ENCODE measurements at regions not wholly inside any gene's neighbourhood (a gene's known extent, or its start where the extent isn't known, plus 50 kb on each side); places are given as distances from the start of the nearest gene placed in this dataset.
"Not testable (repeated sequence)": the region's sequence is repeated elsewhere in the genome, so short reads cannot be mapped to it uniquely, and the experiment has no call there.

DNA sequence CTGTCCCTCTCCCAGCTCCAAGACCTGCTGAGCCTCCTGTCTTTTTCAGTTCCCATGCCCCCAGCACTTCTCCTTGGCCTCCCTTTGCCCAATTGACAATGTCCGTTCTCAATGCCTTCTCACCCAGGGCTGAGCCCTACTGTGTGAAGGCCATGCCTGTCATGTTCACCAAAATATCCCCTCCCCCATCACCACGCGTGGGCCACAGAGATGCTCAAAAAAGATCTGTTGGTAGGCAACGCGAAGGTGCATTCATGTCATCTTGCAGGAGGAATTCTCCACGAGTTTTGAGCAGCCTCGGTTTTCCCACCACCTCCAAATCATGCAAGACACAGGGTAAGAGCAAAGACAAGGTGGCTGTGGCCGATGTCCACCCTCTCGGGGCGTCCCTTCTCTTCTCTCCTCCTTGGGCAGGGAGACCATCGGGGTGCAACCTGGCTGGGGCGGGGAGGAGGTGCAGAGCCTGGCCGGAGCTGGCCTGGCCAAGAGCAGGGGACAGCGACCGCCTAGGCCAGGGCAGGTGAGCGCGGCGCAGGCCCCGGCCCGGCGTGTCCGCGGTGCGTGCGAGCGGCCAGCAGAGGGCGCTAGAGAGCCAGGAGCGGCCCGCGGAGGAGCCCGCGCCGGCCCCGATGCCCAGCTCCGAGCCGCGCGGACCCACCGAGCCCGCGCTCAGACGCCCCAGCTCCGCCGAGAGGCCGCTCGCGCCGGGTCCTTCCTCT, 56.3 kb upstream of the KRTAP5-11 start:
- not testable (repeated sequence) for H3K36me3 ChIP-seq; H3K4me1 ChIP-seq; H3K27me3 ChIP-seq; H3K4me3 ChIP-seq (ENCODE audit: low read depth, low read length); H3K9me3 ChIP-seq
- DNase-seq = peak; percentile 70
- TF ChIP-seq, protein P1, sequence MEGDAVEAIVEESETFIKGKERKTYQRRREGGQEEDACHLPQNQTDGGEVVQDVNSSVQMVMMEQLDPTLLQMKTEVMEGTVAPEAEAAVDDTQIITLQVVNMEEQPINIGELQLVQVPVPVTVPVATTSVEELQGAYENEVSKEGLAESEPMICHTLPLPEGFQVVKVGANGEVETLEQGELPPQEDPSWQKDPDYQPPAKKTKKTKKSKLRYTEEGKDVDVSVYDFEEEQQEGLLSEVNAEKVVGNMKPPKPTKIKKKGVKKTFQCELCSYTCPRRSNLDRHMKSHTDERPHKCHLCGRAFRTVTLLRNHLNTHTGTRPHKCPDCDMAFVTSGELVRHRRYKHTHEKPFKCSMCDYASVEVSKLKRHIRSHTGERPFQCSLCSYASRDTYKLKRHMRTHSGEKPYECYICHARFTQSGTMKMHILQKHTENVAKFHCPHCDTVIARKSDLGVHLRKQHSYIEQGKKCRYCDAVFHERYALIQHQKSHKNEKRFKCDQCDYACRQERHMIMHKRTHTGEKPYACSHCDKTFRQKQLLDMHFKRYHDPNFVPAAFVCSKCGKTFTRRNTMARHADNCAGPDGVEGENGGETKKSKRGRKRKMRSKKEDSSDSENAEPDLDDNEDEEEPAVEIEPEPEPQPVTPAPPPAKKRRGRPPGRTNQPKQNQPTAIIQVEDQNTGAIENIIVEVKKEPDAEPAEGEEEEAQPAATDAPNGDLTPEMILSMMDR (IDR thresholded peaks at IDR 0.05; ENCODE audit: low read depth, low read length) = peak; percentile 44

DNA sequence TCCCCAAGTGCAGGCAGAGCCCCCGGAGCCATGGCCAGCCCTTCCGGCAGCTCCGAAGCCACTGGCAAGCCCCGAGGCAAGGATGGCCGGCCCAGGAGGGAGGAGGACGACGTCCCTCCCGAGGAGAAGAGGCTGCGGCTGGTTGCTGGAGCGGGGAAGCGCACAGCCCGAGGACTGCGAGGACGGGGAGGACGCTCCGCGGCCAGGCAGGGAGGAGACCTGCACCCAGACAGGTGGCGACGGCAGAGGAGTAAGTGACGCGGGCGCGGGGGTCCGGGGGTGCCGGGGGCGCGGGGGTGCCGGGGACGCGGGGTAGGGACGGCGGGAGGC, 56.8 kb upstream of the KRTAP5-11 start:
- H3K4me1 ChIP-seq; DNase-seq; H3K4me3 ChIP-seq (ENCODE audit: low read depth, low read length); H3K9me3 ChIP-seq; H3K36me3 ChIP-seq; H3K27me3 ChIP-seq: not testable (repeated sequence)

DNA sequence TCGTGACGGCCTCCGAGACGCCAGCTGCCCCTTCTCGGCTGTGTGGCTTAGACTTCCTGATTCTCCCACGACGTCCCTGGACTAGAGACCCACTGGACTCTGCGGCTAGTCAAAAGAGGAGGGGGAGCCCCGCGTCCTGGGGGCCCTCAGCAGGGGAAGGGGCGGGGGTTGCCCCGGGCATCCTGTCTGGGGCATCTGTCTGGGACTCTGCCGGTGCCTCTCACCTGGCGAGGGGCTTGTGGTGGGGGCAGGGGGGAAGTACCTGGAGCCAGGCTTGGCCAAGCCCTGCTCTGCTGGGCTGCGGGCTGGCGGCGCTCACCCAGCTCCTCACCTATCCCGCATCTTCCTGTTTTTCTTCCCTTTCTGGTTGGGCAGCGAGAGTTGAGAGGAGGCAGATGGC, 57.2 kb upstream of the KRTAP5-11 start:
- H3K9me3 ChIP-seq; H3K4me3 ChIP-seq (ENCODE audit: low read depth, low read length): not testable (repeated sequence)

DNA sequence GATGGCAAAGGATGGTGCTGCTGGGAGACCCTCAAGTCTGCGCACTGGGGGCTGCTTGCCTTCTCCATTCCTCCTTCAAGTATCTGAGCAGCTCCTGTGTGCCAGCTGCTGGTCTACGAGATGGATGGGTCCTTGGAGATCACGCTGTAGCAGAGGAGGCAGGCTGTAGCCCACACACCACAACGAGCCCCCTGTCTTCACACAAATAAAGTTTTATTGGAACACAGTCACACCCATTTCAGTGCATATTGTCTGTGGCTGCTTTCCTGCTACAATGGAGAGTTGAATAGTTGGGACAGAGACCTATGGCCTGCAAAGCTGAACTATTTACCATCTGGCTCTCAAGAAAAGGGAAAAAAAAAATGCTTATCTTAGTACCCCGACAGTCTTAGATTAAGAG, 64.4 kb upstream of the KRTAP5-11 start:
- not testable (repeated sequence) for H3K36me3 ChIP-seq; H3K4me1 ChIP-seq; H3K4me3 ChIP-seq (ENCODE audit: low read depth, low read length); DNase-seq; H3K9me3 ChIP-seq; H3K27me3 ChIP-seq

More for the DNA sequence above, 57.2 kb upstream of the KRTAP5-11 start:
- not testable (repeated sequence) for H3K27me3 ChIP-seq, H3K36me3 ChIP-seq, H3K4me1 ChIP-seq, DNase-seq

DNA sequence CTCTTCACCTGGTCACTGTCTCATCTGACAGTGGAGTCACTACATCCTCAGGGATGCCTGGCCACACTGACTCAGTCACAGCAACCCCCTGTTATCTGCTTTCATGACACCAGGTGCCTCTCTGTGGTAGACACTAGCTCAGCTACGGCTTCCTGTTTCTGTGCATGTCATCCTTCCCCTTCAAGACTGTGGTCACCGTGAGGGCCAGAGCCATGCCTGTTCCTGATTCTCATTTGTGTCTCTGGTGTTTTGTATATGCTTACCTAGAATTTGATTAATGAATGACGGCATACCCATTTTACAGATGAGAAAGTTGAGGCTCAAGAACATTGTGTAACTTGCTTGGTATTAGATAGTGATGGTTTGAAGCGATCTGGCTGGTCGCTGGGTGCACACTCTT, 70.3 kb upstream of the KRTAP5-11 start:
- H3K36me3 ChIP-seq; H3K9me3 ChIP-seq; H3K27me3 ChIP-seq; H3K4me3 ChIP-seq (ENCODE audit: low read depth, low read length); DNase-seq; H3K4me1 ChIP-seq: not testable (repeated sequence)

DNA sequence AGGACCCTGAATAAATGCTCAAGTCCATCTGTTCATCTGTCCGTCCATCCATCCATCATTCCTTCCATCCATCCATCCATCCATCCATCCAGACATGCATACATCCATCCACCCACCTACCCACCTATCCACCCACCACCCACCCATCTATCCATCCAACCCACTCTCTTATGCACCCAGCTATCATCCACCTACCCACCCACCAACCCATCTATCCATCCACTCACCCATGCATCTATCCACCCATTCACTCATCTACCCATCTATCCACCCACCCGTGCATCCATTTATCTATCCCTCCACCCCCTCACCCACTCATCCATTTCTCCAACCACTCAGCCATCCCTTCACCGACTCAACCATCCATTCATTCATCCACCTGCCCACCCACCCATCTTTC, 71.7 kb upstream of the KRTAP5-11 start:
- not testable (repeated sequence) for H3K4me1 ChIP-seq; H3K36me3 ChIP-seq; H3K27me3 ChIP-seq; H3K9me3 ChIP-seq; DNase-seq; H3K4me3 ChIP-seq (ENCODE audit: low read depth, low read length)

DNA sequence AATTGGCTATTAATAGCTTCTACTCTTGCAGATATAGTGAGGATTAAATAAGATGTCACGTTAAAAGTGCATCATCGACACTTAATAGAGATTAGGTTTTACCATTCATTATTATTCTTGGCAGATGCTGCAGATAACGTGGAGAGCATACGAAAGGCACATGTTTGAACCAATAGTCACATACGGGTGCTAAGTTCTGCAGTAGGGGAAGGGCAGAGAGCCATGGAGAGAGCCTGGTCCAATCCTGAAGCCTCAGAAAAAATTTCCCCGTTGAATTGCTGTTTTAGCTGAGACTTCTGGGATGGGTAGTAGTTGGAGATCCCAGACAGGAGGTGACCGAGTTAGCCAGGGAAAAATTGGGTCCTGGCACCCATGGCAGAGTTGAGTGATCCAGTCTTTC, 72.4 kb upstream of the KRTAP5-11 start:
- not testable (repeated sequence) for H3K4me1 ChIP-seq; H3K36me3 ChIP-seq; DNase-seq; H3K27me3 ChIP-seq; H3K9me3 ChIP-seq; H3K4me3 ChIP-seq (ENCODE audit: low read depth, low read length)

DNA sequence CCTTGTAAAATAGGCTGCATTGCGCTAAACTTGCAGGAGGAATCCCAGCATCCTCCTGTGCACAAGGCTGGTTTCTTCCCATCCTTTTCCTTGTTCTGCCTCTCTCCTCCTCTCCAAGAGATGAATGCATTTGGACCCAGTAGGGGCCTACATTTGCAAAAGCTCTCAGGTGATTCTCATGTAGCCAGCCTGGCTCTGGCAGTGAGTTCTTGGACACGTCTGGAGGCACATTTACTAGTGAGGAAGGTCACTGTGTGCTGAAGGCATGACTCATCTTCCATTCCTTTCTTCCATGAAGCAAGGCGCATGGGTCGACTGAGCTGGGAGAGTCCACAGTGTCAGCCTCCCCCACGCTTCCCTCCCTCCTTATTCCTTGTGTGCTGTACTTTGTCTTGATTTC, 73.8 kb upstream of the KRTAP5-11 start:
- H3K4me3 ChIP-seq (ENCODE audit: low read depth, low read length); H3K4me1 ChIP-seq; H3K9me3 ChIP-seq; DNase-seq; H3K36me3 ChIP-seq; H3K27me3 ChIP-seq: not testable (repeated sequence)

DNA sequence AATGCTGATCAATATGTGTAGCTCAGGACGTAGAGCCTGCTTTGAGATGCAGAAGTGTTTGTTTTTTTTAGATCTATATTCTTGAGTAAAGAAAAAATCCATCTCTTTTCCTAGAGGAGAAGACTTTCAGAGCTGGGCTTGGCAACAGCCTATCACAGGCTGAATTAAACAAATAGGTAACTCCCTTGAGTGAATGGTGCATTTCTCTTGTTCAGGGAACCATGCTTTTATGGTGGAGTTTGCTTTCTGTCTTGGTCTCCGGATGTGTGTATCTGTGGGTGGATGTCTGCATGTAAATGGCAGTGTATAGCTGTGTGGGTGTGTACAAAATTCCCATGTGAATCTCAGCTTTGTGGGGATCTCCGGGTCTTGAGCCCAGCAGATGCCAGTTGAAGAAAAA, 82.3 kb upstream of the KRTAP5-11 start:
- DNase-seq; H3K4me3 ChIP-seq (ENCODE audit: low read depth, low read length); H3K27me3 ChIP-seq; H3K9me3 ChIP-seq; H3K4me1 ChIP-seq; H3K36me3 ChIP-seq: not testable (repeated sequence)

DNA sequence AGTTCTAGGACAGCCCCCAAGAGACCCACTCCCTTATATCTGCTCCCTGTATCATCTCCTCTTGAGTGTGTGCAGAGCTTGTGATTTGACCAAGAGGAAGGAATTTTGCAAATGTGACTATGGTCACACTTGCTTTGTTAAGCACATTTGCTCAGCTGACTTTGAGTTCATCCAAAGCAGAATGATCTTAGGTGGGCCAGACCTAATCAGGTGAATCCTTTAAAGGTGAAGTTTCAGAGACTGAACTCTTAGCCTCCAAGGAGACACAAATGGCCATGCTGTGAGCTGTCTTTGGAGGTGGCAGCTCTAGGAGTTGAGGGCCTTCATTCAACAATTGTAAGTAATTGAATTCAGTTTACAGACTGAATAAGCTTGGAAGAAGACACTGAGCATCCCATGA, 115.4 kb upstream of the KRTAP5-11 start:
- H3K4me3 ChIP-seq (ENCODE audit: low read depth, low read length) = not testable (repeated sequence)

DNA sequence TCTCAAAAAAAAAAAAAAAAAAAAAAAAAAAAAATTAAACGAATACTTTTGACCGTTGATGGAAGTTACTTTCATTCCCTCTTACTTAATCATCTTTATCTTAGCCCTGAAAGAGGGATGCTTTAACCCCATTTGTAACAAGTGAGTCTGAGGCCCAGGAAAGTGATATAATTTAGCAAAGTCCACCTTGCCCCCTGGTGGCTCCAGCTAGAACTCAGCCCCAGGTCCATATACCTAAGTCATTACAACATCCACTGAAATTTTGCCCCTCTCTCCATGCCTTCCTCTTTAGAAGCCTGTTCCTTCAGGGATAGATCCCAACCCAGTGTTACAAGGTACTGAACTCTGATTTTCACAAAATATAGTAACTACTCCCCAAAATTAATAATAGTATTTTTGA, 116.3 kb upstream of the KRTAP5-11 start:
- H3K9me3 ChIP-seq; H3K36me3 ChIP-seq; DNase-seq; H3K4me1 ChIP-seq; H3K27me3 ChIP-seq; H3K4me3 ChIP-seq (ENCODE audit: low read depth, low read length): not testable (repeated sequence)

More for the DNA sequence above, 115.4 kb upstream of the KRTAP5-11 start:
- not testable (repeated sequence) for H3K27me3 ChIP-seq, H3K36me3 ChIP-seq, DNase-seq, H3K4me1 ChIP-seq, H3K9me3 ChIP-seq

DNA sequence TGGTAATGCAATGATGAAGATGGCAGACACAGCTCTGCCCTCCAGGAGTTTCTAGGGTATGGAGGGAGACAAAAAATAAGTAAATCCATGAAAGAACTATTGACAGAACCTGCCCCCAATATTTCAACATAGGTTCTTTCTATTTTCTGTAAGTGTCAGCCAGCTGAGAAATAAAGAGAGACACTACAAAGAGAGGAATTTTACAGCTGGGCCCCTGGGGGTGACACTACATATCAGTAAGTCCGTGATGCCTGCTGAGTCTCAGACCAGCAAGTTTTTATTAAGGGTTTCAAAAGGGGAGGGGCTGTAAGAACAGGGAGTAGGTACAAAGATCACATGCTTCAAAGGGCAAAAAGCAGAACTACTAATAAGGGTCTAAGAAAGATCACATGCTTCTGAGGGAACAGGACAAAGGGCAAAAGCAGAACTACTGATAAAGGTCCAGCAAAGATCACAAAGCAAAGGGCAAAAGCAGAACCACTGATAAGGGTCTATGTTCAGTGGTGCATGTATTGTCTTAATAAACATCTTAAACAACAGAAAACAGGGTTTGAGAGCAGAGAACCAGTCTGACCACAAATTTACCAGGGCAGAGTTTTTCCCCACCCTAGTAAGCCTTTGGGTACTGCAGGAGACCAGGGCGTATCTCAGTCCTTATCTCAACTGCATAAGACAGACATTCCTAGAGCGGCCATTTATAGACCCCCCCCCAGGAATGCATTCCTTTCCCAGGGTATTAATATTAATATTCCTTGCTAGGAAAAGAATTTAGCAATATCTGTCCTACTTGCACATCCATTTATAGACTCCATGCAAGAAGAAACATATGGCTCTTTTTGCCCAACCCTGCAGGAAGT, 119.0 kb upstream of the KRTAP5-11 start:
- not testable (repeated sequence) for H3K4me1 ChIP-seq; DNase-seq; H3K36me3 ChIP-seq; H3K27me3 ChIP-seq; H3K4me3 ChIP-seq (ENCODE audit: low read depth, low read length); H3K9me3 ChIP-seq

DNA sequence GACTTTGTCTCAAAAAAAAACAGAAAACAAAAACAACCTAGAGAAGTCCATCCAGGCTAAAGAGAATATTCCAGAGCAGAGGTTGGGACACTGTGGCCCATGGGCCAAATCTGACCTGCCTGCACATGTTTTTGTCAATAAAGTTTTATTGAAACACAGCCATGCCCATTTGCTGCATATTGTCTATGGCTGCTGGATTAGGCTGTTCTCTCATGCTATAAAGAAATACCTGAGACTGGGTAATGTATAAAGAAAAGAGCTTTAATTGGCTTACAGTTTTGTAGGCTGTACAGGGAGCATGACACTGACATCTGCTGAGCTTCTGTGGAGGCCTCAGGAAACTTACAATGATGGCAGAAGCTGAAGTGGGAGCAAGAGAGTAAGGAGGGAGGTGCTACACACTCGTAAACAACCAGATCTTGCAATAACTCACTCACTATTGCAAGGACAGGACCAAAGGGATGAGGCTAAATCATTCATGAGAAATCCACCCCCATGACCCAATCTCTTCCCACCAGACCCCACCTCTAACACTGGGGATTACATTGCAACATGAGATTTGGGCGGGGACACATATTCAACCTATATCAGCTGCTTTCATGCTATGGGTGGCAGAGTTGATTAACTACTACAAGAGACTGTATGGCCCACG, 122.5 kb upstream of the KRTAP5-11 start:
- H3K4me1 ChIP-seq; H3K27me3 ChIP-seq; H3K9me3 ChIP-seq; DNase-seq; H3K4me3 ChIP-seq (ENCODE audit: low read depth, low read length); H3K36me3 ChIP-seq: not testable (repeated sequence)

DNA sequence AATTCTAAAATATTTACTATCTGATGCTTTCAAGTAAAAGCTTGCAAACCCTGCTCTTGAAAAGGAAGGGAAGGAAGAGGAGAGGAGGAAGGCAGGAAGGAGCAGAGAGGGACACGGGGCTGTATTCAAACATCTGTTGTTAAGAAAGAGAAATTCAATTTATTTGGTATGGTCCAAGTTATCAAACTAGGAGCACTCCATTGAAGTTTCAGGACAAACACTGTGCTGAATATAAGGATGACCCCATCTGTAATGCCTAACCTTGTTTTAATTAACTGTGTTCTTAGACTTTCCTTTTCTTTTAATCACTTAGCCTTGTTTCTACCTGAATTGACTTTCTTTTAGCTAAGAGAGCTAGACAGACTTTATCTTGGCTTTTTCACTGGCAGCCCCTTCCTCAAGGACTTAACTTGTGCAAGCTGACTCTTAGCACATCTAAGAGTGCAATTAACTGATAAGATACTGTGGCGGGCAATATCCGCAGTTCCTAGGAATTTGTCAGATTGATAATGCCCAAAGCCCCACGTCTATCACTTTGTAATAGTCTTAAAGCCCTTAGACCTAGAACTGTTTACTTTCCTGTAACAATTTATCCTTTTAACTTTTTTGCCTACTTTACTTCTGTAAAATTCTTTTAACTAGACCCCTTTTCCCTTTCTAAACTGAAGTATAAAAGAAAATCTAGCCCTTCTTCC, 123.2 kb upstream of the KRTAP5-11 start:
- not testable (repeated sequence) for H3K4me1 ChIP-seq; H3K9me3 ChIP-seq; H3K27me3 ChIP-seq; H3K4me3 ChIP-seq (ENCODE audit: low read depth, low read length); H3K36me3 ChIP-seq; DNase-seq

All from BE2C (cell line).